Testis (tissue), 2 donors: ENCODE measurements at regions not wholly inside any gene's neighbourhood (a gene's known extent, or its start where the extent isn't known, plus 50 kb on each side); places are given as distances from the start of the nearest gene placed in this dataset.

Source experiments
- DNase-seq: peaks from one replicate; pipeline ENCODE4 v3.0.0-alpha.2; 2019
- H3K27ac ChIP-seq, 2 donors: fragments of 200-600 bp; sonication (generic); one replicate each; pipeline ENCODE4 v1.5.1; 2019
- H3K27me3 ChIP-seq: fragments of 200-600 bp; sonication (generic); one replicate; pipeline ENCODE4 v1.5.1; 2019
- H3K36me3 ChIP-seq: fragments of 200-600 bp; sonication (generic); one replicate; pipeline ENCODE4 v1.5.1; 2017; ENCODE audit warnings: low read depth; ENCODE audit errors: missing control alignments
- H3K4me1 ChIP-seq: fragments of 200-600 bp; sonication (generic); one replicate; pipeline ENCODE4 v1.5.1; 2019
- H3K4me3 ChIP-seq, 2 donors: fragments of 200-600 bp; sonication (generic); one replicate each; pipeline ENCODE4 v1.5.1; 2017 to 2019
- H3K9me3 ChIP-seq: fragments of 200-600 bp; sonication (generic); one replicate; pipeline ENCODE4 v1.5.1; 2017
- POLR2A ChIP-seq: fragments of 450-650 bp; IDR thresholded peaks from one replicate; pipeline ENCODE4 v1.6.1; 2017; ENCODE audit warnings: antibody characterized with exemption, mild to moderate bottlenecking, moderate library complexity
- WGBS, 2 donors: methylation state at CpG; one replicate each; pipeline ENCODE4 v1.1.5; 2018; 5-methylcytosine and 5-hydroxymethylcytosine counted together
- intact Hi-C: fragments of 100-400 bp; cut with DNase I; formaldehyde crosslinking; loops from one replicate; pipeline ENCODE4 v1.15.1; 2023; ENCODE audit warnings: low total_unique reads
- TF ChIP-seq, protein P1 (sequence below), 3 experiments: fragments of 450-650 bp in 2 of 3; fragments of 200-600 bp in 1 of 3; sonication (generic) in 1 of 3; IDR thresholded peaks; one replicate each; pipeline ENCODE4 v1.5.1; 2016 to 2019; ENCODE audit warnings: antibody characterized with exemption in 3 of 3, mild to moderate bottlenecking in 2 of 3, moderate library complexity in 1 of 3

DNA sequence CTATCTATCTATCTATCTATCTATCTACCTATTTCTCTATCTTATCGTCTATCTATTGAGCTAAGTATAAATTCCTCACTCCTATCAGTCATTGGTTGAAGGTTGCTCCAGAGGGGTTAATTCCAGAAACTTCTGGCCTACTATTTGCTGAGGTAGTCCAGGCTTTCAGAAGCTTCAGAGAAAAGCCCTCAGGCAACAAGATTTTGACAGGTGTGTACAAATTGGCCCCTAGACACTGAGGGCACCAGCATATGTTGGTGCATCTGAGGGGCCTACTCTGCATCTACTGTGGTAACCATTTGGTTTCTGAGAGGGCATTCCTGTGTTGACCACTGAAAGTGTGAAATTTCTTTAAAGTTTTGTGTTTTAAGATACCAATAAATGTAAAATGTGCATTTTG is 265.2 kb upstream of the B3GALT2 start:
- no peak overlapping the region for H3K27ac ChIP-seq
- WGBS, 2 donors: 100% methylated on average over 1 of the region's 1 CpG
- no peaks in the 10 kb centered on the region for H3K4me1 ChIP-seq
- no peak for DNase-seq
- no peak for TF ChIP-seq POLR2A
- TF ChIP-seq, protein P1, sequence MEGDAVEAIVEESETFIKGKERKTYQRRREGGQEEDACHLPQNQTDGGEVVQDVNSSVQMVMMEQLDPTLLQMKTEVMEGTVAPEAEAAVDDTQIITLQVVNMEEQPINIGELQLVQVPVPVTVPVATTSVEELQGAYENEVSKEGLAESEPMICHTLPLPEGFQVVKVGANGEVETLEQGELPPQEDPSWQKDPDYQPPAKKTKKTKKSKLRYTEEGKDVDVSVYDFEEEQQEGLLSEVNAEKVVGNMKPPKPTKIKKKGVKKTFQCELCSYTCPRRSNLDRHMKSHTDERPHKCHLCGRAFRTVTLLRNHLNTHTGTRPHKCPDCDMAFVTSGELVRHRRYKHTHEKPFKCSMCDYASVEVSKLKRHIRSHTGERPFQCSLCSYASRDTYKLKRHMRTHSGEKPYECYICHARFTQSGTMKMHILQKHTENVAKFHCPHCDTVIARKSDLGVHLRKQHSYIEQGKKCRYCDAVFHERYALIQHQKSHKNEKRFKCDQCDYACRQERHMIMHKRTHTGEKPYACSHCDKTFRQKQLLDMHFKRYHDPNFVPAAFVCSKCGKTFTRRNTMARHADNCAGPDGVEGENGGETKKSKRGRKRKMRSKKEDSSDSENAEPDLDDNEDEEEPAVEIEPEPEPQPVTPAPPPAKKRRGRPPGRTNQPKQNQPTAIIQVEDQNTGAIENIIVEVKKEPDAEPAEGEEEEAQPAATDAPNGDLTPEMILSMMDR (IDR thresholded peaks at IDR 0.05): no peak
- no peaks in the 10 kb centered on the region for H3K27me3 ChIP-seq
- H3K36me3 ChIP-seq: no peaks in the 10 kb centered on the region
- H3K4me3 ChIP-seq: no peak overlapping the region
- no peaks in the 10 kb centered on the region for H3K9me3 ChIP-seq
- intact Hi-C loops: no loop called here

DNA sequence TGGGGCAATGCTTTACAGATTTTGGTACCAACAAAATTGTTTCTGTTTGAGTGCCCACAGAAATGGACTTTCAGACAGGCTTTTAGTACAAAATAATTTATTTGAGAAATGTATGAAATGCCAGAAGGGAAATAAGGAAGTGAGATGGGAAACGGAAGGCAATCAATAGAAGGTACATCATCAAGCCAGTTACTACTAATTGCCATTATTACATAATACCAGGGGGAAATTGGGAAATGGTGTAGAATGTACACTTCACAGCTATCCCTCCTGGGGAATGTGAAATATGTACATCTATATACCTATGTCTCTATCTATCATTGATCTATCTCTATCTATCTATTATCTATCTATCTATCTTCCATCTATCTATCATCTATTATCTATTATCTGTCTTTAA is 264.6 kb upstream of the B3GALT2 start:
- Histone ChIP-seq H3K27ac (no peak overlapping the region), H3K4me1 (no peaks in the 10 kb centered on the region), H3K9me3 (no peaks in the 10 kb centered on the region), H3K4me3 (no peak overlapping the region), H3K27me3 (no peaks in the 10 kb centered on the region), H3K36me3 (no peaks in the 10 kb centered on the region)
- TF ChIP-seq POLR2A: no peak
- TF ChIP-seq, protein P1 (IDR thresholded peaks at IDR 0.05): no peak
- DNase-seq: no peak
- intact Hi-C loops: no loop called here
- WGBS, 2 donors: 82 to 90% methylated on average over 1 of the region's 1 CpG

DNA sequence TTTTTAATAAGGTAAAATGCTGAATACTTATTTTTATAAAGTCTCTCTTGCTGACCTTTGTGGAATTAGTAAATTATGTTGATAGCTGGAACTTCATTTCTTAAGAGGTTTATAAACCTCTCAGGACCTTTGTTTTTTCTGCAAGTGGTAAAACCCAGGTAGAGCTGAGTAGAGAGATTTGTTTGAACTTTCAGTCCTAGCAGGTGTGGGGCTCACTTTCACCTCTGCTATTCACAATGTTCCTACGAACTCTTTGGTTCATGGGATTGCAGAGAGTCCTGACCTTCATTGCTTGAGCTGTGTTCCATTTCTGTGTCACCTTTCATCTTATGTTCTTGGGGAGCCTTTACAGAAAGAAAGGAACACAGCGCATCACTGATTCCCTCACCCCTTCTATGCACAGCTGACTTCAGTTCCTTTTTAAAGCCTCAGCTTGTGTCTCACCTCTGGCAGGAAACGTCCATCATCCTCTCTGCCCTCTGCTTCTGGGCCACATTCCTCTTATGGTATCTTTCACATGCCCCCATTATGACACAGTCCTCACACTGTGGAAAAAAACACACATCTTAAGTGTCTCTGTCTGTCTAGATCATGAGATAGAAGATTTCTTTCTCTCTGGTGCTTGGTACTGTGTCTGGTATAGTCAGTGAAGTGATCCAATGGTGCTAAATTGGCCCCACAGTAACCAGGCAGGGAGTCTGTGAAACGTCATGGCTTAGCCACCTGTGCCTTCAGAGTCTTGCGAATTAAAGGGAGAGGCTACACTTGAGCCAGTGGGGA is 262.5 kb upstream of the B3GALT2 start:
- Histone ChIP-seq H3K9me3 (no peaks in the 10 kb centered on the region), H3K36me3 (no peaks in the 10 kb centered on the region), H3K4me1 (no peaks in the 10 kb centered on the region), H3K27ac (no peak overlapping the region), H3K4me3 (no peak overlapping the region), H3K27me3 (no peaks in the 10 kb centered on the region)
- intact Hi-C loops: no loop called here
- 75 to 83% methylated on average over 5 of the region's 5 CpGs for WGBS, 2 donors
- TF ChIP-seq, protein P1 (IDR thresholded peaks at IDR 0.05): no peak
- TF ChIP-seq POLR2A: no peak
- no peak for DNase-seq

DNA sequence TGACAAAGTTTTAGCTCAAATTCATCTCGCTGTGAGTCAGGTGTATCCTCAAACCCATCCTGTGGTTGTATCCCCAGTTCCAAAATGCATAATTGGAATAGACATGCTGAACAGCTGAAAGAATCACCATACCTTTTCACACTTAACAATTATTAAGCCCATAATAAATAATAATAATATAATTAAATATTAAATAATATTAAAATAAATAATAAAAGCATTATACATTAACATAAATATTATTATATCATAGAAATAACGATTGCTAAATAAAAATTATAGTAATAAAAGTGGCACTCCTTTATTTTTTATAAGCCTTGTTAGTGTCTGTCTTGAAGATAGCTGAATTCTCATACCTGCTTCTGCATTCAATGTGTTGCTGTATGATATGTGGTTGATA is 257.5 kb upstream of the B3GALT2 start:
- TF ChIP-seq, protein P1 (IDR thresholded peaks at IDR 0.05): no peak
- no peak for TF ChIP-seq POLR2A
- H3K27ac ChIP-seq: no peak overlapping the region
- H3K36me3 ChIP-seq: no peaks in the 10 kb centered on the region
- no peaks in the 10 kb centered on the region for H3K9me3 ChIP-seq
- 77% methylated on average over 2 of the region's 2 CpGs for WGBS, 2 donors
- H3K27me3 ChIP-seq: no peaks in the 10 kb centered on the region
- H3K4me1 ChIP-seq: no peaks in the 10 kb centered on the region
- DNase-seq: no peak
- H3K4me3 ChIP-seq: no peak overlapping the region
- intact Hi-C loops: no loop called here

DNA sequence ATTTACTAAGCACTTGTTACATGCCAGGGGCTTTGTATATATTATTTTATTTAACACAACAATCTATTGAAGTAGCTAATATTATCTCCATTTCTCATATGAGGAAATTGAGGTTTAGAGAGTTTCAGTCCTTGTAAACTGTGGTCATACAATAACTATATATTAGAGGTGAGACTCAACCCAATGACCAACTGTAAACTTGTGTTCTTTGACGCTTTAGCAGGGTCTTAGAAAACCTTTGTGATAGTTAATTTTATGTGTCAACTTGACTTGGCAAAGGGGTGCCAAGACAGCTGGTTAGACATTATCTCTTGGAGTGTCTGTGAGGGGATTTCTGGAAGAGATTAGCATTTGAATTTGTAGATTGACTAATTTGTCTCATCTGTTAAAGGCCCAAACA is 252.4 kb upstream of the B3GALT2 start:
- H3K27me3 ChIP-seq: no peaks in the 10 kb centered on the region
- no peak overlapping the region for H3K27ac ChIP-seq
- no peak for TF ChIP-seq POLR2A
- TF ChIP-seq, protein P1 (IDR thresholded peaks at IDR 0.05): no peak
- DNase-seq: no peak
- no peak overlapping the region for H3K4me3 ChIP-seq
- no peaks in the 10 kb centered on the region for H3K4me1 ChIP-seq
- no peaks in the 10 kb centered on the region for H3K9me3 ChIP-seq
- intact Hi-C loops: no loop called here
- no peaks in the 10 kb centered on the region for H3K36me3 ChIP-seq
- WGBS, 2 donors: 85 to 94% methylated on average over 1 of the region's 1 CpG
